Endodermal cell (in vitro differentiated cells): ENCODE measurements at regions not wholly inside any gene's neighbourhood (a gene's known extent, or its start where the extent isn't known, plus 50 kb on each side); places are given as distances from the start of the nearest gene placed in this dataset.

ENCODE experiments used
- DNase-seq: peaks from one replicate; pipeline ENCODE4 v3.0.0-alpha.2; 2017
- H3K27ac ChIP-seq: 2 replicates; pipeline ENCODE4 v1.5.1; 2013; ENCODE audit warnings: mild to moderate bottlenecking, low read depth, low read length, moderate library complexity
- H3K27me3 ChIP-seq: 2 replicates; pipeline ENCODE4 v1.6.1; 2013; ENCODE audit warnings: mild to moderate bottlenecking, low read length, moderate library complexity; ENCODE audit not compliant: insufficient read depth, control insufficient read depth, poor library complexity, severe bottlenecking
- H3K36me3 ChIP-seq: 2 replicates; pipeline ENCODE4 v1.7.0; 2013; ENCODE audit warnings: mild to moderate bottlenecking, low read length, moderate library complexity; ENCODE audit not compliant: control insufficient read depth, insufficient read depth
- H3K4me1 ChIP-seq: one replicate; pipeline ENCODE4 v1.7.0; 2013; ENCODE audit warnings: low read length; ENCODE audit not compliant: control insufficient read depth, insufficient read depth
- H3K4me3 ChIP-seq: 2 replicates; pipeline ENCODE4 v1.5.1; 2013; ENCODE audit warnings: mild to moderate bottlenecking, low read length, moderate library complexity
- H3K9ac ChIP-seq: 2 replicates; pipeline ENCODE4 v1.6.1; 2013; ENCODE audit warnings: mild to moderate bottlenecking, low read length, moderate library complexity; ENCODE audit not compliant: poor library complexity, severe bottlenecking; ENCODE audit errors: extremely low read depth
- H3K9me3 ChIP-seq: 2 replicates; pipeline ENCODE4 v1.6.1; 2013; ENCODE audit warnings: mild to moderate bottlenecking, low read length, moderate library complexity; ENCODE audit not compliant: control insufficient read depth
- H3K27ac Mint-ChIP-seq: 2 replicates; pipeline ENCODE4 v1.8.0; 2020; ENCODE audit warnings: mixed read lengths
- H3K27me3 Mint-ChIP-seq: 2 replicates; pipeline ENCODE4 v1.8.0; 2021; ENCODE audit warnings: mild to moderate bottlenecking, mixed read lengths; ENCODE audit not compliant: insufficient read depth
- H3K36me3 Mint-ChIP-seq: 2 replicates; pipeline ENCODE4 v1.8.0; 2020; ENCODE audit warnings: low read depth, mixed read lengths
- H3K4me1 Mint-ChIP-seq: 2 replicates; pipeline ENCODE4 v1.8.0; 2020; ENCODE audit warnings: mixed read lengths
- H3K4me3 Mint-ChIP-seq: 2 replicates; pipeline ENCODE4 v1.8.0; 2020; ENCODE audit warnings: mild to moderate bottlenecking, moderate library complexity, mixed read lengths
- H3K9me3 Mint-ChIP-seq: 2 replicates; pipeline ENCODE4 v1.8.0; 2020; ENCODE audit warnings: mild to moderate bottlenecking, mixed read lengths
- WGBS, 2 experiments: methylation state at CpG; one replicate each; pipeline versions ENCODE4 v1.1.5 to v1.1.7; 2013; ENCODE audit warnings: missing lambda C conversion rate in 2 of 2, mixed read lengths in 1 of 2; ENCODE audit not compliant: insufficient coverage in 1 of 2, insufficient read length in 1 of 2; 5-methylcytosine and 5-hydroxymethylcytosine counted together
- TF ChIP-seq, protein P1 (sequence below): fragments of 200-600 bp; sonication (generic); conservative IDR thresholded peaks from 2 replicates; pipeline ENCODE4 v1.5.0; 2021; ENCODE audit warnings: antibody characterized with exemption, mild to moderate bottlenecking

GRCh38 chr7:124413029-124413428 is 352.6 kb downstream of the GPR37 start:
- no peak overlapping the region for H3K4me3 Mint-ChIP-seq
- H3K4me1 ChIP-seq = no peaks in the 10 kb centered on the region
- TF ChIP-seq, protein P1, sequence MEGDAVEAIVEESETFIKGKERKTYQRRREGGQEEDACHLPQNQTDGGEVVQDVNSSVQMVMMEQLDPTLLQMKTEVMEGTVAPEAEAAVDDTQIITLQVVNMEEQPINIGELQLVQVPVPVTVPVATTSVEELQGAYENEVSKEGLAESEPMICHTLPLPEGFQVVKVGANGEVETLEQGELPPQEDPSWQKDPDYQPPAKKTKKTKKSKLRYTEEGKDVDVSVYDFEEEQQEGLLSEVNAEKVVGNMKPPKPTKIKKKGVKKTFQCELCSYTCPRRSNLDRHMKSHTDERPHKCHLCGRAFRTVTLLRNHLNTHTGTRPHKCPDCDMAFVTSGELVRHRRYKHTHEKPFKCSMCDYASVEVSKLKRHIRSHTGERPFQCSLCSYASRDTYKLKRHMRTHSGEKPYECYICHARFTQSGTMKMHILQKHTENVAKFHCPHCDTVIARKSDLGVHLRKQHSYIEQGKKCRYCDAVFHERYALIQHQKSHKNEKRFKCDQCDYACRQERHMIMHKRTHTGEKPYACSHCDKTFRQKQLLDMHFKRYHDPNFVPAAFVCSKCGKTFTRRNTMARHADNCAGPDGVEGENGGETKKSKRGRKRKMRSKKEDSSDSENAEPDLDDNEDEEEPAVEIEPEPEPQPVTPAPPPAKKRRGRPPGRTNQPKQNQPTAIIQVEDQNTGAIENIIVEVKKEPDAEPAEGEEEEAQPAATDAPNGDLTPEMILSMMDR = no peak
- H3K9me3 Mint-ChIP-seq = no peaks in the 10 kb centered on the region
- H3K9ac ChIP-seq = no peak overlapping the region
- H3K36me3 ChIP-seq = no peaks in the 10 kb centered on the region
- H3K27ac ChIP-seq = no peak overlapping the region
- no peaks in the 10 kb centered on the region for H3K4me1 Mint-ChIP-seq
- H3K9me3 ChIP-seq = no peaks in the 10 kb centered on the region
- H3K27ac Mint-ChIP-seq = no peak overlapping the region
- H3K36me3 Mint-ChIP-seq = no peaks in the 10 kb centered on the region
- no peaks in the 10 kb centered on the region for H3K27me3 Mint-ChIP-seq
- no peak for DNase-seq
- H3K4me3 ChIP-seq = no peak overlapping the region
- no peaks in the 10 kb centered on the region for H3K27me3 ChIP-seq
- WGBS, 2 experiments = 91% methylated on average over 2 of the region's 3 CpGs; no CpG with 5 or more reads in 1 of the 2 experiments

- Mint-ChIP-seq H3K27ac (no peak overlapping the region), H3K4me3 (no peak overlapping the region), H3K36me3 (no peaks in the 10 kb centered on the region), H3K27me3 (no peaks in the 10 kb centered on the region), H3K9me3 (no peaks in the 10 kb centered on the region), H3K4me1 (no peaks in the 10 kb centered on the region)
- DNase-seq = no peak
- Histone ChIP-seq H3K27me3 (no peaks in the 10 kb centered on the region), H3K27ac (no peak overlapping the region), H3K4me1 (no peaks in the 10 kb centered on the region), H3K9me3 (no peaks in the 10 kb centered on the region), H3K36me3 (no peaks in the 10 kb centered on the region), H3K9ac (no peak overlapping the region), H3K4me3 (no peak overlapping the region)
- WGBS, 2 experiments = 70 to 85% methylated on average over 3 to 6 of the region's 6 CpGs
- TF ChIP-seq, protein P1 = no peak
These were observed 353.1 kb downstream of the GPR37 start for GRCh38 chr7:124412531-124412930.

- TF ChIP-seq, protein P1 = no peak
- Histone ChIP-seq H3K4me1 (no peaks in the 10 kb centered on the region), H3K27me3 (no peaks in the 10 kb centered on the region), H3K27ac (no peak overlapping the region), H3K4me3 (no peak overlapping the region), H3K9me3 (no peaks in the 10 kb centered on the region), H3K36me3 (no peaks in the 10 kb centered on the region), H3K9ac (no peak overlapping the region)
- no peaks in the 10 kb centered on the region for H3K4me1 Mint-ChIP-seq
- no peak overlapping the region for H3K4me3 Mint-ChIP-seq
- H3K27me3 Mint-ChIP-seq = no peaks in the 10 kb centered on the region
- WGBS, 2 experiments = 84 to 88% methylated on average over 7 of the region's 7 CpGs
- DNase-seq = no peak
- no peaks in the 10 kb centered on the region for H3K36me3 Mint-ChIP-seq
- H3K9me3 Mint-ChIP-seq = no peaks in the 10 kb centered on the region
- H3K27ac Mint-ChIP-seq = no peak overlapping the region
These were observed 353.8 kb downstream of the GPR37 start for GRCh38 chr7:124411796-124412195.
